GM18861 (cell line): ENCODE measurements at regions not wholly inside any gene's neighbourhood (a gene's known extent, or its start where the extent isn't known, plus 50 kb on each side); places are given as distances from the start of the nearest gene placed in this dataset.

Source experiments
- ATAC-seq: cut with Tn5 transposase; IDR thresholded peaks from one replicate; pipeline ENCODE4 v1.9.1; 2021; ENCODE audit not compliant: unreplicated experiment

DNA sequence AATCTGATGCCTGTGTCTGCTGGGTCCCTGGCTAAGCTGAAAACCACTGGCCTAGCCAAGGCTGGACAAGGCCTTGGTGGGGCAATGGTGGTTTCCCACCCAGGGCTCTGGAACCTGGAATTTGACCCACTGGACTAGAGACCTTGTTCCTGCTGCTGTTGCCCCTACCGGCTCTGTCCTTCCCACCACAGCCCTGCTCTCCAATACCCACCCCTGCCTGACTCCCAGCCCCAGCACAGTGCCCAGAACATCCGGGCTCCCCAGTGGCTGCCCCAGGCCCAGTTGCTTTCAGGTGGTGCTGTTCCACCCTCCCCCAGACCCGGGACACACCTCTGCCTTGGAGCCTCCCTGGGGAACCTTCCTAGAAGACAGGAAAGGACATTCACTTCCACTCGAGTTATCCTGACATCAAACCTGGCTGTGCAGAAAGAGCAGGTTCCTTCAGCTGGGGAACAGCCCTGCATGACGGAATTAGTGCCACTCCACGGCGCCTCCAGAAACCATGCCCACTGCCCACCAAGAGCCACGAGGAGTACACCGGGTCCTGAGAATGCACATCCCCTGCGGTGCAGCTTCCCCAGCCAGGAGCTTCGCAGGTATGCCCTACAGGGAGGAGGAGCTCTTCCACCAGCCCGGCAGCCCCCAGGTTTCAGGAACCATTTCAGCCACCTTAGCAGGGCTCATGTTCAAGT is 152.8 kb downstream of the OAT start:
- ATAC-seq = no peak

GRCh38 chr10:124265391-124265745 is 153.4 kb downstream of the OAT start:
- no peak for ATAC-seq

GRCh38 chr10:124264711-124265390 is 153.9 kb downstream of the OAT start:
- no peak for ATAC-seq

DNA sequence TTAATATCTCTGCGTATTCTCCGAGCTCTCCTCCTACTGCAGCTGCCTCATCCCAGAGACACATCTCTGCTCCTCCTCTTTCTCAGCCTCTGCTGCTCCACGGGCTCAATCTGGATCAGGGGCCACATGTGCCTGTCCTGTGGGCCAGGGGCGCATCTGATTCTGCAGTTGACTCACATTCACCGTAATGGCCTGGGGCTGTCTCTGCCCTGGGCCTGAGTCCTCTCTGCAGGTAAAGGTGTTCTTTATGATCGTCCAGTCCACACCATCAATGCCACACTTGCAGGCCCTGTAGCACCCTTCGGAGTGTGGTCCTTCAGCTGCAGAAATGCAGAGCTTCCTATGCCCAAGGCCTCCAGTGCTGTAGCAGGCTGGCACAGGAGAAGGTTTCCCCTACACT is 154.5 kb downstream of the OAT start:
- ATAC-seq = no peak

- no peak for ATAC-seq
Measured at GRCh38 chr10:124263726-124264125, 155.0 kb downstream of the OAT start.

GRCh38 chr10:124262971-124263370 is 155.8 kb downstream of the OAT start:
- ATAC-seq = no peak

GRCh38 chr10:124262234-124262865 is 156.4 kb downstream of the OAT start:
- no peak for ATAC-seq

- no peak for ATAC-seq
Measured at GRCh38 chr10:124259139-124259825, 159.4 kb downstream of the OAT start.

- ATAC-seq = no peak
Measured at GRCh38 chr10:124257781-124258180, 160.9 kb downstream of the OAT start.

DNA sequence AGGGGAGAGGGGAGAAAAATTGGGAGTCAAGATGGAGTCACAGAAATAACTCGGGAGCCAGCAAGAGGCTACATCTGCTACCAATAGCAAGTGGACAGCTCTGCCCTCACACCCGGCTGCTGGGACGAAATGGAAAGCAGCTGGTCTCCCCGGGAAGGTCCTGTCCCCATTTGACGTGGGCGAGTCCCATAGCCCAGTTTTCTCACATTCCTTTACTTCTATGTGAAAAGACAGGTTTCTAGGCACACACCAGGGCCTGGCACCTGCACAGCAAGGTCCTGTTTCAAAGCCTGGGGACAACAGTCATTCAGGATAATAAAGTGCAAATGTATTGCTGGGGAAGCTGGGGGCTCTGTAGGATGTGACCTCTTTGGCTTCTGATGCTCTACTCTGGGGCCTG is 162.6 kb downstream of the OAT start:
- ATAC-seq = no peak

- no peak for ATAC-seq
Measured at GRCh38 chr10:124255556-124255955, 162.2 kb upstream of the CHST15 start.

DNA sequence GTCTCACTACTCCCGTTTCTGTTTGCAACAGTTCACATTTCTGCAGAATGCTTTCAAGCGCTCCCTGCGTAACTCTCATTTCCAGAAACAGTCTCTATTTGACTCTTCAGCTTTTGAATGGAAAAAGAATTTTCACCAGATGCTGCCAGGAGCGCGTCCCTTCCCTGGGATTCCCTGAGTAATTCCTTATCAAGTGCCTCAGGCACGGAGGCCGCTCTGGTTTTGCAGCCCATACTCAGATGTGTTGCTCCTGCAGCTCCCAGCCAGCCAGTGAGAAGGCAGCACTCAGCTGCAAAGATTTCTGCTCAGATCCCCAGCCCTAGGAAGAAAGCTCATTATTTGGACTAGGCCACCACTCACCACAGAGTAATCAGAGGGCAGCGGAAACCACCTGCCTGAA is 161.1 kb upstream of the CHST15 start:
- ATAC-seq = no peak

DNA sequence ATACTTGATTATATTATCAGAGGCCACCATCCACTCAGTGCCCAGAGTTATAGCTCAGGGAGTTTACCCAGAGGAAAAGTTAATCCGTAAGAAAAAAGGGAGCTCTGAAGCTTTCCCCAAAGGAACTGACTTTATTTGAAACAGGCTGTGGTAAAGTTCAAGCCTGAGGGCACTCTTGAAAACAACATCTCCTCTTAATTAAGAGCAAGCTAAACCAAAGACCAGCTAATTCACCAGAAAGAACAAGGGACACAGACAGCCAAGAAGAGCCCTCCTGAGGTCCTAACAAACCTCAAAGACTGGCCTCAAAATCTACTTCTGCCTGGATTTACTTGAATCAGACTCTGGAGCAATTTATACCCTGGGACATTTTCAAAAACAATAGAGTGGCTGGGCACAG is 159.6 kb upstream of the CHST15 start:
- ATAC-seq = no peak

GRCh38 chr10:124252097-124252715 is 158.8 kb upstream of the CHST15 start:
- ATAC-seq = no peak

- ATAC-seq = no peak
Measured at GRCh38 chr10:124251317-124252065, 158.1 kb upstream of the CHST15 start.

GRCh38 chr10:124250506-124250905 is 157.1 kb upstream of the CHST15 start:
- ATAC-seq = no peak

DNA sequence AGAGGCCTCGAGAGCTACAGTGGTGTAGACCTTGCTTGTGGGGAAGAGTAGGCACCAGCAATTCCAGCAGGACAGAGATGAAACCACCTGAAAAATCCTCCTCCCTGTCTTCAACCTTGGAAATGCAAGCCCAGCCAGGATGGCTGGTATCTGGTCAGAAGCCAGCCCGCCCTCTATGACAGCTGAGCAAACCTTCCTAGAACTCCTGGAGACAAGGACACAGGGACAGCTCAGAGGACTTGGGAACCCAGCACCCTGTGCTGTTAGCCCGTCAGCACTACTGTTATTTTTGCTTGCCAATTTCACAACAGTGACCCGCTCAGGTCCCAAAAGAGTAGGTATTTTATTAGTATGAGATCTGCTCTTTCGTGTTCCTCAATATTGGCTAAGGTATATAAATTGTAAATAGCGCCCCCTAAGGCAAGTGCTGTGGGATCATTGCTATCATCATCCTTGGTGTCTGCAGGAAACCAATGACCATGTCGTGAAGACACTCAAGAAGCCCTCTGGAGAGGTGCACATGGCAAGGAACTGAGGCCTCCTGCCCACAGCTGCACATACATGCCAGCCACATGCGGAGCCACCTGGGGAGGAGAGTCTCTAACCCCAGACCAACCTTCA is 156.5 kb upstream of the CHST15 start:
- no peak for ATAC-seq

DNA sequence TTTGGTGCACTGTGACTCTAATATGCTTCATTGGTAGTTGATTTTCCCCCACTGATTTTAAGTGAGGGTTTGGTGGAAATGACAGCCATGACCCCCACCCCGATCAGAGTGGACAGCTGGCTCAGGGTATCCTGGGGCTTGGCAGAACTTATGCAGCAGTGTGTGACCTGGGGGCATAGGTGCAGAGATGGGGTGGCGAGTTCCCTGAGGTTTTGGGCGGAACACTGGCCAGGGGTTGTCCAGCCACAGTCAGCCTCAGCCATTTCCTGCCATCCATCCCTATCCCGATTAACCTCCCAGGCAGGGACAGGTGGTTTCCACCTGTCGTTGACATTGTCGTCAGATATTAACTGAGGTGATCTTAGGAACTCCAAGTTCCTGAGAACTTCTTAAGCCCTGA is 155.8 kb upstream of the CHST15 start:
- no peak for ATAC-seq

GRCh38 chr10:124248056-124249045 is 155.0 kb upstream of the CHST15 start:
- no peak for ATAC-seq
